Epithelial cell of esophagus (primary cell): ENCODE measurements at regions not wholly inside any gene's neighbourhood (a gene's known extent, or its start where the extent isn't known, plus 50 kb on each side); places are given as distances from the start of the nearest gene placed in this dataset.

Experiments
- DNase-seq: peaks from one replicate; pipeline ENCODE4 v3.0.0; 2010; ENCODE audit warnings: low read depth
- H3K4me3 ChIP-seq: 2 replicates; pipeline ENCODE4 v1.5.1; 2011; ENCODE audit warnings: mild to moderate bottlenecking, low read length, control low read depth
- CTCF ChIP-seq: IDR thresholded peaks from 2 replicates; pipeline ENCODE4 v1.5.1; 2011; ENCODE audit warnings: low read depth, mild to moderate bottlenecking, low read length, control low read depth, inconsistent platforms; ENCODE audit not compliant: insufficient read depth; ENCODE audit errors: missing control alignments

- H3K4me3 ChIP-seq = no peak overlapping the region
- TF ChIP-seq CTCF = no peak
- no peak for DNase-seq
Observed at GRCh38 chr19:30283556-30283955, 88.6 kb upstream of the ZNF536 start.

GRCh38 chr19:30284209-30284608 lies 88.0 kb upstream of the ZNF536 start:
- no peak overlapping the region for H3K4me3 ChIP-seq
- TF ChIP-seq CTCF = no peak
- no peak for DNase-seq

- TF ChIP-seq CTCF = no peak
- DNase-seq = no peak
Observed at GRCh38 chr19:30284885-30285284, 87.3 kb upstream of the ZNF536 start.

GRCh38 chr19:30286378-30286777 lies 85.8 kb upstream of the ZNF536 start:
- TF ChIP-seq CTCF = no peak
- H3K4me3 ChIP-seq = no peak overlapping the region
- no peak for DNase-seq

More at GRCh38 chr19:30284885-30285284, 87.3 kb upstream of the ZNF536 start:
- no peak overlapping the region for H3K4me3 ChIP-seq

- TF ChIP-seq CTCF = no peak
- H3K4me3 ChIP-seq = no peak overlapping the region
- DNase-seq = no peak
Observed at GRCh38 chr19:30287259-30287658, 84.9 kb upstream of the ZNF536 start.

GRCh38 chr19:30287973-30288372 lies 84.2 kb upstream of the ZNF536 start:
- no peak overlapping the region for H3K4me3 ChIP-seq
- no peak for DNase-seq
- TF ChIP-seq CTCF = no peak

GRCh38 chr19:30288911-30289310 lies 83.3 kb upstream of the ZNF536 start:
- no peak for TF ChIP-seq CTCF
- H3K4me3 ChIP-seq = no peak overlapping the region
- no peak for DNase-seq
